Muscle layer of colon (tissue), 2 donors: ENCODE measurements at regions not wholly inside any gene's neighbourhood (a gene's known extent, or its start where the extent isn't known, plus 50 kb on each side); places are given as distances from the start of the nearest gene placed in this dataset.

Experiments used
- H3K27ac ChIP-seq: one replicate; pipeline ENCODE4 v1.7.0; 2013; ENCODE audit warnings: low read depth, mild to moderate bottlenecking, low read length, moderate library complexity
- H3K27me3 ChIP-seq, 2 donors: one replicate each; pipeline ENCODE4 v1.7.0; 2013; ENCODE audit warnings: low read length in 2 of 2, mild to moderate bottlenecking in 2 of 2; ENCODE audit not compliant: insufficient read depth in 2 of 2, control insufficient read depth in 1 of 2
- H3K36me3 ChIP-seq: one replicate; pipeline ENCODE4 v1.7.0; 2013; ENCODE audit warnings: mild to moderate bottlenecking, low read length; ENCODE audit not compliant: insufficient read depth
- H3K4me1 ChIP-seq: one replicate; pipeline ENCODE4 v1.7.0; 2013; ENCODE audit warnings: mild to moderate bottlenecking, low read length; ENCODE audit not compliant: insufficient read depth
- H3K4me3 ChIP-seq, 2 donors: one replicate each; pipeline ENCODE4 v1.7.0; 2013; ENCODE audit warnings: low read length in 2 of 2, low read depth in 1 of 2, mild to moderate bottlenecking in 1 of 2, moderate library complexity in 1 of 2
- H3K9ac ChIP-seq: one replicate; pipeline ENCODE4 v1.7.0; 2013; ENCODE audit warnings: low read length
- H3K9me3 ChIP-seq: one replicate; pipeline ENCODE4 v1.7.0; 2013; ENCODE audit warnings: mild to moderate bottlenecking, low read length
- donor health status: abdominal sarcoma.
- donor health status: Adenocarcinoma of cecum.

GRCh38 chr5:8895599-8895998, 650.3 kb downstream of the SEMA5A start:
- Histone ChIP-seq H3K4me1 (no peaks in the 10 kb centered on the region), H3K27ac (no peak overlapping the region), H3K4me3 (no peak overlapping the region), H3K9me3 (no peaks in the 10 kb centered on the region), H3K27me3 (no peaks in the 10 kb centered on the region), H3K9ac (no peak overlapping the region), H3K36me3 (no peaks in the 10 kb centered on the region)

- no peak overlapping the region for H3K4me3 ChIP-seq
- no peak overlapping the region for H3K27ac ChIP-seq
- H3K27me3 ChIP-seq: no peaks in the 10 kb centered on the region
- no peaks in the 10 kb centered on the region for H3K4me1 ChIP-seq
- H3K9ac ChIP-seq: no peak overlapping the region
- H3K9me3 ChIP-seq: no peaks in the 10 kb centered on the region
- H3K36me3 ChIP-seq: no peaks in the 10 kb centered on the region
Measured at GRCh38 chr5:8897316-8897715, 648.6 kb downstream of the SEMA5A start.

GRCh38 chr5:8905021-8905420, 640.9 kb downstream of the SEMA5A start:
- Histone ChIP-seq H3K4me3 (no peak overlapping the region), H3K36me3 (no peaks in the 10 kb centered on the region), H3K9ac (no peak overlapping the region), H3K9me3 (no peaks in the 10 kb centered on the region), H3K27me3 (no peaks in the 10 kb centered on the region), H3K27ac (no peak overlapping the region), H3K4me1 (no peaks in the 10 kb centered on the region)

GRCh38 chr5:8906303-8906967, 639.4 kb downstream of the SEMA5A start:
- H3K9ac ChIP-seq: no peak overlapping the region
- no peaks in the 10 kb centered on the region for H3K9me3 ChIP-seq
- H3K36me3 ChIP-seq: no peaks in the 10 kb centered on the region
- H3K4me3 ChIP-seq: no peak overlapping the region
- H3K27me3 ChIP-seq: no peaks in the 10 kb centered on the region
- H3K4me1 ChIP-seq: no peaks in the 10 kb centered on the region
- no peak overlapping the region for H3K27ac ChIP-seq

- Histone ChIP-seq H3K4me1 (no peaks in the 10 kb centered on the region), H3K4me3 (no peak overlapping the region), H3K9me3 (no peaks in the 10 kb centered on the region), H3K36me3 (no peaks in the 10 kb centered on the region), H3K27me3 (no peaks in the 10 kb centered on the region), H3K27ac (no peak overlapping the region), H3K9ac (no peak overlapping the region)
Measured at GRCh38 chr5:8907168-8907868, 638.6 kb downstream of the SEMA5A start.

- Histone ChIP-seq H3K9ac (no peak overlapping the region), H3K4me3 (no peak overlapping the region), H3K27ac (no peak overlapping the region), H3K9me3 (no peaks in the 10 kb centered on the region), H3K27me3 (no peaks in the 10 kb centered on the region), H3K36me3 (no peaks in the 10 kb centered on the region), H3K4me1 (no peaks in the 10 kb centered on the region)
Measured at GRCh38 chr5:8908055-8908683, 637.7 kb downstream of the SEMA5A start.

- Histone ChIP-seq H3K4me3 (no peak overlapping the region), H3K9me3 (no peaks in the 10 kb centered on the region), H3K27ac (no peak overlapping the region), H3K4me1 (no peaks in the 10 kb centered on the region), H3K27me3 (no peaks in the 10 kb centered on the region), H3K9ac (no peak overlapping the region), H3K36me3 (no peaks in the 10 kb centered on the region)
Measured at GRCh38 chr5:8912106-8912505, 633.8 kb downstream of the SEMA5A start.

GRCh38 chr5:8913522-8913921, 632.4 kb downstream of the SEMA5A start:
- H3K36me3 ChIP-seq: no peaks in the 10 kb centered on the region
- no peak overlapping the region for H3K9ac ChIP-seq
- no peaks in the 10 kb centered on the region for H3K9me3 ChIP-seq
- H3K27ac ChIP-seq: no peak overlapping the region
- no peaks in the 10 kb centered on the region for H3K27me3 ChIP-seq
- H3K4me1 ChIP-seq: no peaks in the 10 kb centered on the region
- H3K4me3 ChIP-seq: no peak overlapping the region

- no peaks in the 10 kb centered on the region for H3K4me1 ChIP-seq
- no peaks in the 10 kb centered on the region for H3K27me3 ChIP-seq
- no peak overlapping the region for H3K9ac ChIP-seq
- no peaks in the 10 kb centered on the region for H3K9me3 ChIP-seq
- H3K36me3 ChIP-seq: no peaks in the 10 kb centered on the region
- no peak overlapping the region for H3K4me3 ChIP-seq
- H3K27ac ChIP-seq: no peak overlapping the region
Measured at GRCh38 chr5:8919096-8919495, 626.8 kb downstream of the SEMA5A start.

- Histone ChIP-seq H3K27me3 (no peaks in the 10 kb centered on the region), H3K9me3 (no peaks in the 10 kb centered on the region), H3K4me3 (no peak overlapping the region), H3K9ac (no peak overlapping the region), H3K36me3 (no peaks in the 10 kb centered on the region), H3K4me1 (no peaks in the 10 kb centered on the region), H3K27ac (no peak overlapping the region)
Measured at GRCh38 chr5:8923526-8923925, 622.3 kb downstream of the SEMA5A start.

GRCh38 chr5:8924054-8924793, 621.7 kb downstream of the SEMA5A start:
- no peaks in the 10 kb centered on the region for H3K27me3 ChIP-seq
- no peak overlapping the region for H3K4me3 ChIP-seq
- H3K27ac ChIP-seq: no peak overlapping the region
- no peaks in the 10 kb centered on the region for H3K36me3 ChIP-seq
- H3K9me3 ChIP-seq: no peaks in the 10 kb centered on the region
- no peak overlapping the region for H3K9ac ChIP-seq
- H3K4me1 ChIP-seq: no peaks in the 10 kb centered on the region
